B cell (primary cell): ENCODE measurements at regions not wholly inside any gene's neighbourhood (a gene's known extent, or its start where the extent isn't known, plus 50 kb on each side); places are given as distances from the start of the nearest gene placed in this dataset.

Experiments
- ATAC-seq: fragments of 200-7000 bp; cut with Tn5 transposase; one replicate; pipeline ENCODE4 v1.10.0; 2021; ENCODE audit warnings: low read depth, mild to moderate bottlenecking, moderate number of reproducible peaks, moderate library complexity
- CTCF ChIA-PET: fragments of 350-600 bp; sonication (Branson Sonifier 250); formaldehyde crosslinking; loops from one replicate; lab custom pipeline; 2021; ENCODE audit warnings: antibody characterized with exemption, inconsistent platforms; lab: Charles Lee
- POLR2A ChIA-PET: fragments of 350-600 bp; sonication (Branson Sonifier 250); formaldehyde crosslinking; loops from one replicate; lab custom pipeline; 2021; ENCODE audit warnings: antibody characterized with exemption; lab: Charles Lee
- DNase-seq: peaks from one replicate; pipeline ENCODE4 v3.0.0; 2013
- H2AFZ ChIP-seq: 2 replicates; pipeline ENCODE4 v1.6.1; 2012; ENCODE audit warnings: mild to moderate bottlenecking, low read depth, low read length; ENCODE audit not compliant: insufficient read depth, poor library complexity, severe bottlenecking
- H3K27ac ChIP-seq, 2 donors: 1 replicate in 1 of 2; 2 replicates in 1 of 2; pipeline ENCODE4 v1.5.1; 2012 to 2013; ENCODE audit warnings: low read length in 2 of 2, mild to moderate bottlenecking in 2 of 2, moderate library complexity in 1 of 2
- H3K27me3 ChIP-seq, 4 experiments: fragments of 200-600 bp in 1 of 4; sonication (generic) in 1 of 4; replicated peaks in 1 of 4; 1 replicate in 2 of 4; 2 replicates in 2 of 4; pipeline versions ENCODE4 v1.6.1 to v1.7.0; 2013 to 2016; ENCODE audit warnings: low read length in 3 of 4, mild to moderate bottlenecking in 2 of 4, mixed read lengths in 1 of 4, moderate library complexity in 1 of 4; ENCODE audit not compliant: insufficient read depth in 4 of 4, control insufficient read depth in 3 of 4; ENCODE audit errors: control extremely low read depth in 1 of 4
- H3K36me3 ChIP-seq, 2 experiments: replicated peaks in 1 of 2; 1 replicate in 1 of 2; 2 replicates in 1 of 2; pipeline versions ENCODE4 v1.6.1 to v1.7.1; 2013; ENCODE audit warnings: low read length in 1 of 2; ENCODE audit not compliant: insufficient read depth in 2 of 2, control insufficient read depth in 1 of 2; ENCODE audit errors: control extremely low read depth in 1 of 2, extremely low read depth in 1 of 2
- H3K4me1 ChIP-seq, 2 donors: fragments of 200-600 bp in 1 of 2; sonication (generic) in 1 of 2; 1 replicate in 1 of 2; 2 replicates in 1 of 2; pipeline versions ENCODE4 v1.5.1 to v1.6.1; 2013 to 2017; ENCODE audit warnings: low read length in 2 of 2; ENCODE audit not compliant: control insufficient read depth in 2 of 2, insufficient read depth in 2 of 2
- H3K4me2 ChIP-seq: replicated peaks from 2 replicates; pipeline ENCODE3; 2012; ENCODE audit warnings: mild to moderate bottlenecking, low read depth, low read length; ENCODE audit not compliant: poor library complexity, severe bottlenecking
- H3K4me3 ChIP-seq, 5 experiments: fragments of 200-600 bp in 1 of 5; sonication (generic) in 1 of 5; 1 replicate in 3 of 5; 2 replicates in 2 of 5; pipeline versions ENCODE4 v1.5.1 to v1.7.0; 2011 to 2016; ENCODE audit warnings: low read length in 4 of 5, mild to moderate bottlenecking in 4 of 5, low read depth in 2 of 5, control low read depth in 1 of 5, moderate library complexity in 1 of 5; ENCODE audit not compliant: insufficient read depth in 1 of 5; ENCODE audit errors: control extremely low read depth in 1 of 5, extremely low read depth in 1 of 5
- H3K79me2 ChIP-seq: fragments of 200-600 bp; sonication (generic); one replicate; pipeline ENCODE4 v1.6.0; 2016; ENCODE audit warnings: low read length; ENCODE audit not compliant: control insufficient read depth, insufficient read depth
- H3K9ac ChIP-seq: fragments of 200-600 bp; sonication (generic); 2 replicates; pipeline ENCODE4 v1.6.1; 2017; ENCODE audit warnings: mild to moderate bottlenecking, low read length, moderate library complexity
- H3K9me3 ChIP-seq, 3 donors: one replicate each; pipeline versions ENCODE4 v1.6.1 to v1.7.1; 2013; ENCODE audit warnings: low read length in 2 of 3; ENCODE audit not compliant: control insufficient read depth in 2 of 3, insufficient read depth in 1 of 3; ENCODE audit errors: control extremely low read depth in 1 of 3
- H4K20me1 ChIP-seq: 2 replicates; pipeline ENCODE4 v1.6.0; 2012; ENCODE audit warnings: mild to moderate bottlenecking, low read length; ENCODE audit not compliant: insufficient read depth, control insufficient read depth, poor library complexity, severe bottlenecking
- H3K27ac Mint-ChIP-seq: one replicate; pipeline ENCODE4 v1.8.0; 2021; ENCODE audit warnings: mixed read lengths
- H3K27me3 Mint-ChIP-seq: one replicate; pipeline ENCODE4 v1.8.0; 2021; ENCODE audit warnings: mixed read lengths
- H3K4me1 Mint-ChIP-seq: one replicate; pipeline ENCODE4 v1.8.0; 2021; ENCODE audit warnings: mixed read lengths
- H3K4me3 Mint-ChIP-seq: one replicate; pipeline ENCODE4 v1.8.0; 2021; ENCODE audit warnings: mixed read lengths
- H3K9me3 Mint-ChIP-seq: one replicate; pipeline ENCODE4 v1.8.0; 2022; ENCODE audit warnings: mixed read lengths; ENCODE audit not compliant: insufficient read depth
- CTCF ChIP-seq: fragments of 200-600 bp; IDR thresholded peaks from one replicate; pipeline ENCODE4 v1.8.0; 2022; ENCODE audit warnings: antibody characterized with exemption, mild to moderate bottlenecking
- EZH2 ChIP-seq: IDR thresholded peaks from 2 replicates; pipeline ENCODE4 v1.6.1; 2012; ENCODE audit warnings: borderline replicate concordance, low read depth, mild to moderate bottlenecking, moderate library complexity, low read length; ENCODE audit not compliant: insufficient read depth, poor library complexity, severe bottlenecking
- WGBS: methylation state at CpG from one replicate; pipeline ENCODE4 v1.1.5; 2013; ENCODE audit warnings: missing lambda C conversion rate; ENCODE audit not compliant: insufficient coverage; 5-methylcytosine and 5-hydroxymethylcytosine counted together
- intact Hi-C: fragments of 100-400 bp; cut with micrococcal nuclease; formaldehyde crosslinking; loops from one replicate; pipeline ENCODE4 v1.10.0; 2022

GRCh38 chr10:54853883-54854282 lies 52.9 kb upstream of the PCDH15 start:
- Mint-ChIP-seq H3K4me3 (no peak overlapping the region), H3K27me3 (no peaks in the 10 kb centered on the region), H3K4me1 (no peaks in the 10 kb centered on the region), H3K27ac (no peak overlapping the region), H3K9me3 (peaks cover 3% of the 10 kb centered on the region)
- H3K27me3 ChIP-seq, result no peaks in the 10 kb centered on the region
- ChIA-PET CTCF (no interaction called here), POLR2A (no interaction called here)
- H3K36me3 ChIP-seq, result no peaks in the 10 kb centered on the region
- H3K4me1 ChIP-seq, result no peaks in the 10 kb centered on the region
- H3K9me3 ChIP-seq, result peaks cover 0 to 9% (median 0%) of the 10 kb centered on the region in 3 donors
- no peak overlapping the region for H3K27ac ChIP-seq
- no peak overlapping the region for H3K9ac ChIP-seq
- DNase-seq, result no peak
- H2AFZ ChIP-seq, result no peak overlapping the region
- H3K4me2 ChIP-seq, result no peak overlapping the region
- no peaks in the 10 kb centered on the region for H4K20me1 ChIP-seq
- WGBS, result 77% methylated on average over 6 of the region's 6 CpGs
- TF ChIP-seq EZH2 (no peak), CTCF (no peak)
- H3K79me2 ChIP-seq, result no peaks in the 10 kb centered on the region
- no peak overlapping the region for H3K4me3 ChIP-seq
- intact Hi-C loops, result no loop called here
- no peak for ATAC-seq
